ENCODE measurements at regions not wholly inside any gene's neighbourhood (a gene's known extent, or its start where the extent isn't known, plus 50 kb on each side); places are given as distances from the start of the nearest gene placed in this dataset.

GRCh38 chr18:76113101-76113500, 381.9 kb downstream of the ZNF516 start:
- no peak for DNase-seq

GRCh38 chr18:76102626-76103025, 392.4 kb downstream of the ZNF516 start:
- DNase-seq, result no peak

GRCh38 chr18:76102156-76102555, 392.9 kb downstream of the ZNF516 start:
- DNase-seq, result no peak

- DNase-seq, result no peak
Measured at GRCh38 chr18:76099931-76100457, 395.0 kb downstream of the ZNF516 start.

GRCh38 chr18:76098674-76099411, 396.2 kb downstream of the ZNF516 start:
- DNase-seq, result no peak

- DNase-seq, result no peak
Measured at GRCh38 chr18:76081536-76081935, 413.5 kb downstream of the ZNF516 start.

- DNase-seq, result no peak
Measured at GRCh38 chr18:76080430-76080829, 414.6 kb downstream of the ZNF516 start.

- no peak for DNase-seq
Measured at GRCh38 chr18:76075777-76076176, 419.3 kb downstream of the ZNF516 start.

GRCh38 chr18:76064998-76065397, 430.0 kb downstream of the ZNF516 start:
- no peak for DNase-seq

- no peak for DNase-seq
Measured at GRCh38 chr18:76058146-76058545, 436.9 kb downstream of the ZNF516 start.

GRCh38 chr18:76057386-76057785, 437.7 kb downstream of the ZNF516 start:
- no peak for DNase-seq

- DNase-seq, result no peak
Measured at GRCh38 chr18:76056471-76057110, 438.5 kb downstream of the ZNF516 start.

GRCh38 chr18:76055578-76055977, 439.5 kb downstream of the ZNF516 start:
- no peak for DNase-seq

GRCh38 chr18:76055025-76055424, 440.0 kb downstream of the ZNF516 start:
- DNase-seq, result no peak

GRCh38 chr18:76054156-76054555, 440.9 kb downstream of the ZNF516 start:
- no peak for DNase-seq

GRCh38 chr18:76053551-76053950, 441.5 kb downstream of the ZNF516 start:
- DNase-seq, result no peak

GRCh38 chr18:76052227-76052595, 442.8 kb downstream of the ZNF516 start:
- no peak for DNase-seq

- no peak for DNase-seq
Measured at GRCh38 chr18:76051396-76052226, 443.4 kb downstream of the ZNF516 start.

- DNase-seq, result no peak
Measured at GRCh38 chr18:76046221-76046620, 448.8 kb downstream of the ZNF516 start.

GRCh38 chr18:76042511-76042910, 452.5 kb downstream of the ZNF516 start:
- DNase-seq, result no peak

- no peak for DNase-seq
Measured at GRCh38 chr18:76018210-76018609, 476.8 kb downstream of the ZNF516 start.

GRCh38 chr18:76013057-76013456, 482.0 kb downstream of the ZNF516 start:
- no peak for DNase-seq

- DNase-seq, result no peak
Measured at GRCh38 chr18:76005632-76006208, 489.3 kb downstream of the ZNF516 start.

Measured in inflammatory macrophage treated with lipopolysaccharide for 1 hour (primary cell).